ENCODE measurements at regions not wholly inside any gene's neighbourhood (a gene's known extent, or its start where the extent isn't known, plus 50 kb on each side); places are given as distances from the start of the nearest gene placed in this dataset.

DNA sequence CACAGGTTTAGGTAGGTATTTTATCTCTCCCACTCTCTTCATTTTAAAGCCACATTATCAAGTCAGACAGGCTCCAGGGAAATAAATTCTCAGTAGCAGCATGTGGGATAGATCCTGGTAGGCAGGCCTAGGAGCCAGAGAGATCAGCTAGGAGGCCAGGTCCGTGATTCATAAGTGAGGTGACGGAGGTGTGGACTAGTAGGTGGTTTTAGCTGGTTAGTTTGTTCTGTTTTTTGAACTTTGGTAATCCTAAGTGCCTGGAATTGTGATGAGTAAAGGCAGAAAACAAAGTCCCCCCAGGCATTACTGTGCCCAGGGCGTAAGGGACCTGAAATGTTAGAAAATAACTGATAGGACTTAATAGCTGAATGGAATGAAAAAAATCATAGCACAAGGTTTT lies 53.6 kb upstream of the E2F3 start:
- Mint-ChIP-seq H3K36me3 (ENCODE audit: low read depth) (no peaks in the 10 kb centered on the region), H3K27me3 (ENCODE audit: insufficient read depth, low read depth, poor library complexity) (peaks cover 5% of the 10 kb centered on the region), H3K9me3 (no peaks in the 10 kb centered on the region), H3K4me1 (no peaks in the 10 kb centered on the region), H3K27ac (no peak overlapping the region), H3K4me3 (no peak overlapping the region)
- Histone ChIP-seq H3K36me3 (ENCODE audit: insufficient read depth) (no peaks in the 10 kb centered on the region), H4K20me1 (replicated peaks; ENCODE audit: insufficient read depth) (no peaks in the 10 kb centered on the region), H3K27me3 (ENCODE audit: insufficient read depth) (no peaks in the 10 kb centered on the region), H3F3A (replicated peaks; ENCODE audit: low read depth) (no peaks in the 10 kb centered on the region), H3K4me2 (no peak overlapping the region), H3K79me2 (replicated peaks; ENCODE audit: insufficient read depth) (no peaks in the 10 kb centered on the region), H3K4me1 (ENCODE audit: insufficient read depth) (no peaks in the 10 kb centered on the region), H3K27ac (ENCODE audit: low read depth) (no peak overlapping the region), H2AFZ (no peak overlapping the region), H3K9me2 (ENCODE audit: insufficient read depth) (peaks cover 2% of the 10 kb centered on the region; the same call in 1 of the 2 replicates), H3K4me3 (no peak overlapping the region)
- DNase-seq (ENCODE audit: low spot score) = no peak
- TF ChIP-seq, protein P1, sequence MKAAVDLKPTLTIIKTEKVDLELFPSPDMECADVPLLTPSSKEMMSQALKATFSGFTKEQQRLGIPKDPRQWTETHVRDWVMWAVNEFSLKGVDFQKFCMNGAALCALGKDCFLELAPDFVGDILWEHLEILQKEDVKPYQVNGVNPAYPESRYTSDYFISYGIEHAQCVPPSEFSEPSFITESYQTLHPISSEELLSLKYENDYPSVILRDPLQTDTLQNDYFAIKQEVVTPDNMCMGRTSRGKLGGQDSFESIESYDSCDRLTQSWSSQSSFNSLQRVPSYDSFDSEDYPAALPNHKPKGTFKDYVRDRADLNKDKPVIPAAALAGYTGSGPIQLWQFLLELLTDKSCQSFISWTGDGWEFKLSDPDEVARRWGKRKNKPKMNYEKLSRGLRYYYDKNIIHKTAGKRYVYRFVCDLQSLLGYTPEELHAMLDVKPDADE (IDR thresholded peaks at IDR 0.05) = no peak
- TF ChIP-seq POLR2AphosphoS5 (IDR thresholded peaks at IDR 0.05; ENCODE audit: low read depth) (no peak), EZH2 (IDR thresholded peaks at IDR 0.05; ENCODE audit: low read depth, unreplicated experiment) (no peak), JUNB (IDR thresholded peaks at IDR 0.05; ENCODE audit: unreplicated experiment) (no peak), CREB1 (CRISPR knock-in tag; IDR thresholded peaks at IDR 0.05; ENCODE audit: low read depth) (no peak), EZH2phosphoT487 (IDR thresholded peaks at IDR 0.05; ENCODE audit: unreplicated experiment) (no peak), ZNF331 (CRISPR knock-in tag; IDR thresholded peaks at IDR 0.05; ENCODE audit: low read depth) (no peak), STAT1 (IDR thresholded peaks at IDR 0.05; ENCODE audit: unreplicated experiment) (no peak), NANOG (IDR thresholded peaks at IDR 0.05; ENCODE audit: borderline replicate concordance) (no peak), ZNF114 (CRISPR knock-in tag; IDR thresholded peaks at IDR 0.05) (no peak)
- TF ChIP-seq, protein P2, sequence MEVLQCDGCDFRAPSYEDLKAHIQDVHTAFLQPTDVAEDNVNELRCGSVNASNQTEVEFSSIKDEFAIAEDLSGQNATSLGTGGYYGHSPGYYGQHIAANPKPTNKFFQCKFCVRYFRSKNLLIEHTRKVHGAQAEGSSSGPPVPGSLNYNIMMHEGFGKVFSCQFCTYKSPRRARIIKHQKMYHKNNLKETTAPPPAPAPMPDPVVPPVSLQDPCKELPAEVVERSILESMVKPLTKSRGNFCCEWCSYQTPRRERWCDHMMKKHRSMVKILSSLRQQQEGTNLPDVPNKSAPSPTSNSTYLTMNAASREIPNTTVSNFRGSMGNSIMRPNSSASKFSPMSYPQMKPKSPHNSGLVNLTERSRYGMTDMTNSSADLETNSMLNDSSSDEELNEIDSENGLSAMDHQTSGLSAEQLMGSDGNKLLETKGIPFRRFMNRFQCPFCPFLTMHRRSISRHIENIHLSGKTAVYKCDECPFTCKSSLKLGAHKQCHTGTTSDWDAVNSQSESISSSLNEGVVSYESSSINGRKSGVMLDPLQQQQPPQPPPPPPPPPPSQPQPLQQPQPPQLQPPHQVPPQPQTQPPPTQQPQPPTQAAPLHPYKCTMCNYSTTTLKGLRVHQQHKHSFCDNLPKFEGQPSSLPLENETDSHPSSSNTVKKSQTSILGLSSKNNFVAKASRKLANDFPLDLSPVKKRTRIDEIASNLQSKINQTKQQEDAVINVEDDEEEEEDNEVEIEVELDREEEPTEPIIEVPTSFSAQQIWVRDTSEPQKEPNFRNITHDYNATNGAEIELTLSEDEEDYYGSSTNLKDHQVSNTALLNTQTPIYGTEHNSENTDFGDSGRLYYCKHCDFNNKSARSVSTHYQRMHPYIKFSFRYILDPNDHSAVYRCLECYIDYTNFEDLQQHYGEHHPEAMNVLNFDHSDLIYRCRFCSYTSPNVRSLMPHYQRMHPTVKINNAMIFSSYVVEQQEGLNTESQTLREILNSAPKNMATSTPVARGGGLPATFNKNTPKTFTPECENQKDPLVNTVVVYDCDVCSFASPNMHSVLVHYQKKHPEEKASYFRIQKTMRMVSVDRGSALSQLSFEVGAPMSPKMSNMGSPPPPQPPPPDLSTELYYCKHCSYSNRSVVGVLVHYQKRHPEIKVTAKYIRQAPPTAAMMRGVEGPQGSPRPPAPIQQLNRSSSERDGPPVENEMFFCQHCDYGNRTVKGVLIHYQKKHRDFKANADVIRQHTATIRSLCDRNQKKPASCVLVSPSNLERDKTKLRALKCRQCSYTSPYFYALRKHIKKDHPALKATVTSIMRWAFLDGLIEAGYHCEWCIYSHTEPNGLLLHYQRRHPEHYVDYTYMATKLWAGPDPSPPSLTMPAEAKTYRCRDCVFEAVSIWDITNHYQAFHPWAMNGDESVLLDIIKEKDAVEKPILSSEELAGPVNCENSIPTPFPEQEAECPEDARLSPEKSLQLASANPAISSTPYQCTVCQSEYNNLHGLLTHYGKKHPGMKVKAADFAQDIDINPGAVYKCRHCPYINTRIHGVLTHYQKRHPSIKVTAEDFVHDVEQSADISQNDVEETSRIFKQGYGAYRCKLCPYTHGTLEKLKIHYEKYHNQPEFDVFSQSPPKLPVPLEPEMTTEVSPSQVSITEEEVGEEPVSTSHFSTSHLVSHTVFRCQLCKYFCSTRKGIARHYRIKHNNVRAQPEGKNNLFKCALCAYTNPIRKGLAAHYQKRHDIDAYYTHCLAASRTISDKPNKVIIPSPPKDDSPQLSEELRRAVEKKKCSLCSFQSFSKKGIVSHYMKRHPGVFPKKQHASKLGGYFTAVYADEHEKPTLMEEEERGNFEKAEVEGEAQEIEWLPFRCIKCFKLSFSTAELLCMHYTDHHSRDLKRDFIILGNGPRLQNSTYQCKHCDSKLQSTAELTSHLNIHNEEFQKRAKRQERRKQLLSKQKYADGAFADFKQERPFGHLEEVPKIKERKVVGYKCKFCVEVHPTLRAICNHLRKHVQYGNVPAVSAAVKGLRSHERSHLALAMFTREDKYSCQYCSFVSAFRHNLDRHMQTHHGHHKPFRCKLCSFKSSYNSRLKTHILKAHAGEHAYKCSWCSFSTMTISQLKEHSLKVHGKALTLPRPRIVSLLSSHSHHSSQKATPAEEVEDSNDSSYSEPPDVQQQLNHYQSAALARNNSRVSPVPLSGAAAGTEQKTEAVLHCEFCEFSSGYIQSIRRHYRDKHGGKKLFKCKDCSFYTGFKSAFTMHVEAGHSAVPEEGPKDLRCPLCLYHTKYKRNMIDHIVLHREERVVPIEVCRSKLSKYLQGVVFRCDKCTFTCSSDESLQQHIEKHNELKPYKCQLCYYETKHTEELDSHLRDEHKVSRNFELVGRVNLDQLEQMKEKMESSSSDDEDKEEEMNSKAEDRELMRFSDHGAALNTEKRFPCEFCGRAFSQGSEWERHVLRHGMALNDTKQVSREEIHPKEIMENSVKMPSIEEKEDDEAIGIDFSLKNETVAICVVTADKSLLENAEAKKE (CRISPR knock-in tag; IDR thresholded peaks at IDR 0.05) = no peak
- TF ChIP-seq, protein P3, sequence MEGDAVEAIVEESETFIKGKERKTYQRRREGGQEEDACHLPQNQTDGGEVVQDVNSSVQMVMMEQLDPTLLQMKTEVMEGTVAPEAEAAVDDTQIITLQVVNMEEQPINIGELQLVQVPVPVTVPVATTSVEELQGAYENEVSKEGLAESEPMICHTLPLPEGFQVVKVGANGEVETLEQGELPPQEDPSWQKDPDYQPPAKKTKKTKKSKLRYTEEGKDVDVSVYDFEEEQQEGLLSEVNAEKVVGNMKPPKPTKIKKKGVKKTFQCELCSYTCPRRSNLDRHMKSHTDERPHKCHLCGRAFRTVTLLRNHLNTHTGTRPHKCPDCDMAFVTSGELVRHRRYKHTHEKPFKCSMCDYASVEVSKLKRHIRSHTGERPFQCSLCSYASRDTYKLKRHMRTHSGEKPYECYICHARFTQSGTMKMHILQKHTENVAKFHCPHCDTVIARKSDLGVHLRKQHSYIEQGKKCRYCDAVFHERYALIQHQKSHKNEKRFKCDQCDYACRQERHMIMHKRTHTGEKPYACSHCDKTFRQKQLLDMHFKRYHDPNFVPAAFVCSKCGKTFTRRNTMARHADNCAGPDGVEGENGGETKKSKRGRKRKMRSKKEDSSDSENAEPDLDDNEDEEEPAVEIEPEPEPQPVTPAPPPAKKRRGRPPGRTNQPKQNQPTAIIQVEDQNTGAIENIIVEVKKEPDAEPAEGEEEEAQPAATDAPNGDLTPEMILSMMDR (conservative IDR thresholded peaks at IDR 0.05; ENCODE audit: low read depth in 2 of 2) = no peak
- TF ChIP-seq, protein P4, sequence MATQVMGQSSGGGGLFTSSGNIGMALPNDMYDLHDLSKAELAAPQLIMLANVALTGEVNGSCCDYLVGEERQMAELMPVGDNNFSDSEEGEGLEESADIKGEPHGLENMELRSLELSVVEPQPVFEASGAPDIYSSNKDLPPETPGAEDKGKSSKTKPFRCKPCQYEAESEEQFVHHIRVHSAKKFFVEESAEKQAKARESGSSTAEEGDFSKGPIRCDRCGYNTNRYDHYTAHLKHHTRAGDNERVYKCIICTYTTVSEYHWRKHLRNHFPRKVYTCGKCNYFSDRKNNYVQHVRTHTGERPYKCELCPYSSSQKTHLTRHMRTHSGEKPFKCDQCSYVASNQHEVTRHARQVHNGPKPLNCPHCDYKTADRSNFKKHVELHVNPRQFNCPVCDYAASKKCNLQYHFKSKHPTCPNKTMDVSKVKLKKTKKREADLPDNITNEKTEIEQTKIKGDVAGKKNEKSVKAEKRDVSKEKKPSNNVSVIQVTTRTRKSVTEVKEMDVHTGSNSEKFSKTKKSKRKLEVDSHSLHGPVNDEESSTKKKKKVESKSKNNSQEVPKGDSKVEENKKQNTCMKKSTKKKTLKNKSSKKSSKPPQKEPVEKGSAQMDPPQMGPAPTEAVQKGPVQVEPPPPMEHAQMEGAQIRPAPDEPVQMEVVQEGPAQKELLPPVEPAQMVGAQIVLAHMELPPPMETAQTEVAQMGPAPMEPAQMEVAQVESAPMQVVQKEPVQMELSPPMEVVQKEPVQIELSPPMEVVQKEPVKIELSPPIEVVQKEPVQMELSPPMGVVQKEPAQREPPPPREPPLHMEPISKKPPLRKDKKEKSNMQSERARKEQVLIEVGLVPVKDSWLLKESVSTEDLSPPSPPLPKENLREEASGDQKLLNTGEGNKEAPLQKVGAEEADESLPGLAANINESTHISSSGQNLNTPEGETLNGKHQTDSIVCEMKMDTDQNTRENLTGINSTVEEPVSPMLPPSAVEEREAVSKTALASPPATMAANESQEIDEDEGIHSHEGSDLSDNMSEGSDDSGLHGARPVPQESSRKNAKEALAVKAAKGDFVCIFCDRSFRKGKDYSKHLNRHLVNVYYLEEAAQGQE (IDR thresholded peaks at IDR 0.05; ENCODE audit: unreplicated experiment) = no peak
- ATAC-seq = no peak
